SIG-M5 treated with dmso at 0.1 percent for 504 hours (cell line): ENCODE measurements at regions not wholly inside any gene's neighbourhood (a gene's known extent, or its start where the extent isn't known, plus 50 kb on each side); places are given as distances from the start of the nearest gene placed in this dataset.
"Not testable (repeated sequence)": the region's sequence is repeated elsewhere in the genome, so short reads cannot be mapped to it uniquely, and the experiment has no call there.

Experiments used
- DNase-seq: peaks from one replicate; lab custom pipeline; 2025; ENCODE audit not compliant: unreplicated experiment; lab: John Stamatoyannopoulos, UW

- no peak for DNase-seq
These were observed 495.6 kb upstream of the ISX start for GRCh38 chr22:34570408-34570807.

- DNase-seq, result no peak
These were observed 486.4 kb upstream of the ISX start for GRCh38 chr22:34579519-34579918.

GRCh38 chr22:34587357-34588356 is 478.3 kb upstream of the ISX start:
- no peak for DNase-seq

DNA sequence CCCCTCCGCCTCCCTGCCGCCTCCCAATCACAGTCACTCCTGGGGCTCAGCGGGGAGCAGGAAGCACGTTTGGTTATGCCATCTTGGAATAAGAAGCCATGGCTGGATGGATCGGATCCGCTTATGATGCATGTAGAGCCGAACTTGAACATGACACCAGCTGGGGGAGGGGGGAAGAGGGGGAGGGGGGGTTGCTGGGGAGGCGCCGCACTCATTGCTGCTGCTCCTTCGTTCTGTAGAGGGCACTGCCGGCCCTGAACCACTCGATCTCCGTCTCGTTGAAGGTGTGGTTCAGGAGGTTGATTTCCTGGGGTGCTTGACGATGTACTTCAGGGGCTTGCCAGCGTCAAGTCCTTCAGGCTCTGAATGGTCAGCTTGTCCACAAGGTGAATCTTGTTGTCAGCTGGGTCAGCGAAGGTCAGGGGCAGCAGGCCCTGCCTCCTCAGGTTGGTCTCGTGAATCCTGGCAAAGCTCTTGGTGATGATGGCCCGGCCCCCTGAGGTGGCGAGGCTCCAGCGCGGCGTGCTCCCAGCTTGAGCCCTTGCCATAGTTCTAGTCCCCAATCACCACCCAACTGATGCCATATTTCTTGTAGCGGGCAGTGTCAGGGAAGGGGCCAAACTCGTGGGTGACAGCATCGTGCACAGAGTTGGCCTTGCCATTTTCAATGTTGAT is 476.9 kb upstream of the ISX start:
- DNase-seq, result no peak

DNA sequence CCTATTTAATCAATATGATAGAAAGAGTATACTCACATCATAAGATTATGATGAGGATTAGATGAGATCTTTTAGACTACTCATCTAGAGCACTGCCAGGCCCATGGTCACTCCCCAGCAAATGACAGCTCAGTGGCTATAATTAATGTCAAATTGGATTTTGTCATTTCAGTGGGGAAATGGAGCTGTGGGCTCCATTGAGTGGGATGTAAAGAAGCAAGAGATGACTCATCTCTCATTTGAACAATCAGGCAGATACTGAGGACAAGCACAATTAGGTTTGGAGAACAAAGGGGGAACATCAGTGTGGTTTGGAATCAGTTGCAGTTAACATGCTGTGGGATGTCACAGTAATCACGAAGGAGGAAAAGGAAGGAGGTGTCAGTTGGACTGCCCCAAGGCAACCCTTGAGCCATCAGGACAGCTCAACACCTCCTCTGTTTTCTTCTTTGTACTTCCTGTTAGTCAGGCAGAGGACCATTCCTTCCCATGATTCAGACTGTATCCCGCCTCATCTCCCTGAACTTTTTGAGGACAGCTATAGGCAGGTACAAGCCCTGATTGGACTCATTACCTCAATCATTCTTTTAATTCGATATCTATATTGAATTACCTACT is 473.7 kb upstream of the ISX start:
- no peak for DNase-seq

DNA sequence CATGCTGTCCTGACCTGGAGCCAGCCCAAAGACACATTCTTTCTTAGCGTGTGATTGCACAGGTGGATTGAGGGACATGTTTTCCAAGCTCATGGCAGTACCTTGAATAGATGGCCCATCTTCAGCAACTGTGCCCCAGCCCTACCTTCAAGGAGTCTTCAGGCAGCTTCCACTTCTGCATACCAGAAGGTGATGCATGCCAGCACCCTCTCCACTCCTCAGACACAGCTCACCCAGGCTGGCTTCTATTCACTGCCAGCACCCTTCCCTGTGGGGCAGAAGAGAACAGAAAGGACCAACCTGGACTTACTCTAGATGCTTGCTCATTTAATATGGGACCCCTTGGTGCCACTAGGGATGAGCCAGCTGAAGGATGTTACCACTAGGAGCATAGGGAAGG is 466.4 kb upstream of the ISX start:
- no peak for DNase-seq

DNA sequence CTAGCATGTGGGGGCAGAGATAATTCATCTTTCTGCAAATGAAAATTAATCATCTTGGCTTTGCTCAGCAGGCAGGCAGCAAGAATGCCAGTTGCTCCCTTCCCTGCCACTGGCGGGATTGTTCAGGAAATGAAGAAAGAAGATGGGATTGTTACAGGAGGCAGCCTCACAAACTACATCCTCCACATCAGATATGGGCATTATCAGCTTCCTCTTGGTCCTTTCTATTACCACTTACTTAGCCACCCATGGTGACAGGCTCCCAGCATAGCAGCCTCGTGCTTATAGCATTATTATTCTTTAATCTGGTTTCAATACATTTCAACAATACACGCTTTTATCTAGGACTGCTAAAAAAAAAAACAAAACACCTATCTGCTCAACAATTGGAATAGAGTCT is 461.6 kb upstream of the ISX start:
- no peak for DNase-seq

DNA sequence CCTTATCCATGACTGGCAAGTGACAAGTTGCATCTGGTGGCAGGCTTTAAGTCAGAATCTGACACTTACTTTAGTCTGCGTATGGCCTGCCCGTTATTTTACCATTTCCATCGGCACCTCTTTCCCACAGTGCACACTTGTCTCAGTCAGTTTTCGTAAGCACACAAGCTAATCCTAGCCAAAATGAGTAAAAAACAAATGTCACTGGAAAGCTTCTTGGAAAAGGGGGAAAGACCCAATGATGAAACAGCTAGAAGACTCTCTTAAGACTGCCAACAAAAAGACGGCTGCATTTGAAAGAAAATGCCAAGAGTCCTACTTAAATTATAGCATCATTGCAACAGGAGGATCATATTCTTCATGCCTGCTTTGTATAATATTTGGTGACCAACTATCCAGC is 457.9 kb upstream of the ISX start:
- no peak for DNase-seq

- no peak for DNase-seq
These were observed 457.3 kb upstream of the ISX start for GRCh38 chr22:34608540-34609115.

DNA sequence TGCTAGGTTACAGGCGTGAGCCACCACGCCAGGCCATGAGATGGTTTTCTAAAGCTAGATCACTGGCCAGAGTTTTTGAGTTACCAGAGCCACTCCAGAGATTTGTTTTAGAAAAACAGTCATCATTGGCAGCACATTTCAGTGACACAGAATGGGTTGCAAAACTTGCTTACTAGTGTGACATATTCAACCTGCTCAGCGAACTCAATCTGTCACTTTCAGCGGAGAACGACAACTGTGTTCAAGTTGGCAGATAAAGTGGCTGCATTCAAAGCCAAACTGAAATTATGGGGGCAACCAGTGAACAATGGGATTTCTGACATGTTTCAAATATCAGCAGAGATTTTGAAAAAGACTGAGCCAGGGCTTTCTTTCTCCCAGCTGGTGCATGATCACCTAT is 456.3 kb upstream of the ISX start:
- no peak for DNase-seq

- DNase-seq, result no peak
These were observed 445.8 kb upstream of the ISX start for GRCh38 chr22:34620161-34620560.

DNA sequence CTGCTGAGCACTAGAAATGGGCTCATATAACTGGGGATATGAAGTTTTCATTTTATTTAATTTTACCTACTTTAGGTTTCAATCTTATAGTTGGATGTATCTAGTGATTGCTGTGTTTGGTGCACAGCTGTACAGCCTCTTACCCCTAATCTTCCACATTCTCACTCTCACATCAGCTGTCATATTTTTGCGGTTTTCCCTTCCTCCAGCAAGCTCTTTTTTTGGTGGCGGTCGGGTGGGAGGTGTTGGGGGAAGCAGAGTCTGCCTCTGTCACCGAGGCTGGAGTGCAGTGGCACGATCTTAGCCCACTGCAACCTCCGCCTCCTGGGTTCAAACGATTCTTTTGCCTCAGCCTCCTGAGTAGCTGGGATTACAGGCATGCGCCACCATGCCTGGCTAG is 445.1 kb upstream of the ISX start:
- no peak for DNase-seq

DNA sequence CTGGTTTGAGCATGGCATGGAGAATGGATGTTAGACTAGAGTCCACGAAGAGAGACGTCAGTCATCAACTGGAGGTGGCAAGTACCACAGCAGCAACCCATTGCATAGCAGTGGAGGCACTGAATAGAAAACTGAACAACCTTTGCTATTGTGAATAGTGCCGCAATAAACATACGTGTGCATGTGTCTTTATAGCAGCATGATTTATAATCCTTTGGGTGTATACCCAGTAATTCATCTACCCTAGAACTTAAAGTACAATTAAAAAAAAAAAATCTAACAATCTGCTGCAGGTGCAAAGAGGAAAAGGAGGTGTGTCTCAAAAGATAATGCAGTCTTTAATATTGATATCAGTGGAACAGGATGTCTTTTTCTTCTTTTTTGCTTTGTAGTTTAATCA is 443.4 kb upstream of the ISX start:
- no peak for DNase-seq

GRCh38 chr22:34623580-34623979 is 442.4 kb upstream of the ISX start:
- DNase-seq, result no peak

- not testable (repeated sequence) for DNase-seq
These were observed 440.1 kb upstream of the ISX start for GRCh38 chr22:34625892-34626291.

DNA sequence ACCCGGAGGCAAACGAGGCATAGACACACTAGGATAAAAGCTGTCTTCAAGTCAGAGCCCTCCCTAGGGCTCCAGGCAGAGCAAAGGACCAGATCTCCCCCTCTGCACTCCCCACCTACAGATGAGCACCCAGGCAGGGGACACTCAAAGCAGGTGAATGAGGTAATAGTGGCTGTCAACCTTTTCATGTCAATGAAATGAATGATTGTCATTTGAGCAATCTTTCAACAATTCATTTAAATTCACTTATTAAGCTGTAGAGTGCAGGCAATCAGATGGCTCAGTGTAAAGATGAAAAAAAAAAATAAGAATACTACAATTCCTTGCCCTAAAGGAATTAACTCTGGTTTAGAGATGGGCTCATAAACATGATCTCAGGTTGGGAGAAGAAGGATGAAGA is 427.8 kb upstream of the ISX start:
- no peak for DNase-seq

DNA sequence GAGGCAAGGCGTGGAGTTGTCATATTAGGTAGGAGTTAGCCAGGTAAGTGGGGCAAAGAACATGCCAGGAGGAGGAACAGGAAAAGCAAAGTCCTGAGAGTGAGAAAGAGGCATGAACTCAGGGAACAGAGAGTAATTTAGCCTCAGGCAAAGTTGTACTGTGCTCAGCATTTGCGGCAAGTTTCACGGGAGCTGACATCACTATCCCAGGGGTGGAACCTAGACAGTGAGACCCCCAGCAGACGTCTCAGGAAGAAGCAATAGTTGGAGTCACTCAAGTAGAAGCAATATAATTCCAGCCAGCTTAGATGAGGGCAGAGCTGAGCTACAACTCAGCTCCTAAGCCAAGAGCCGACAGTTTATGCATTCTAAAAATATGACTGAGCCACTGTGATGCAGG is 426.0 kb upstream of the ISX start:
- no peak for DNase-seq

- DNase-seq, result no peak
These were observed 420.6 kb upstream of the ISX start for GRCh38 chr22:34645375-34645774.

DNA sequence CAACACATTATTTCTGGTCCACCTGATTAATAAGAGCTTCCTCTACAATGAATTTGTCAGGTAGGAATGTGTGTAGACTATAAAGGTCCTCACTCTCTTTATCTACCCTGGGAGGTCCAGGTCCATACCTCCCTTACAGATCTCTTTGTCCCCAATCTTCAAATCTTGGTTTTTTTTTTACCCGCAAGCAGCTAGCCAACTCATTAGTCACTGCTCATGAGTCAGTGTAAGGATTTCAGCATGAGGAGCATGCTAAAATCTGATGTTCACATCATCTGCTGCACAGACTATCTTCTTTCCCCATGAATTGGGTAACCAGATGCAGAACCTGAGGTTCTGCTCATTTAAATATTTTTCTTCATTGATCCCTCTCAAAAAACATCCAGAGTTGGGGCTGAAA is 397.0 kb upstream of the ISX start:
- DNase-seq, result no peak

- not testable (repeated sequence) for DNase-seq
These were observed 382.9 kb upstream of the ISX start for GRCh38 chr22:34683031-34683430.

- DNase-seq, result not testable (repeated sequence)
These were observed 381.7 kb upstream of the ISX start for GRCh38 chr22:34684278-34684677.

- no peak for DNase-seq
These were observed 378.8 kb upstream of the ISX start for GRCh38 chr22:34687116-34687515.
